GM18867 (cell line): ENCODE measurements at regions not wholly inside any gene's neighbourhood (a gene's known extent, or its start where the extent isn't known, plus 50 kb on each side); places are given as distances from the start of the nearest gene placed in this dataset.

Experiments used
- ATAC-seq: cut with Tn5 transposase; IDR thresholded peaks from one replicate; pipeline ENCODE4 v1.9.1; 2021; ENCODE audit warnings: mild to moderate bottlenecking, moderate library complexity; ENCODE audit not compliant: unreplicated experiment

DNA sequence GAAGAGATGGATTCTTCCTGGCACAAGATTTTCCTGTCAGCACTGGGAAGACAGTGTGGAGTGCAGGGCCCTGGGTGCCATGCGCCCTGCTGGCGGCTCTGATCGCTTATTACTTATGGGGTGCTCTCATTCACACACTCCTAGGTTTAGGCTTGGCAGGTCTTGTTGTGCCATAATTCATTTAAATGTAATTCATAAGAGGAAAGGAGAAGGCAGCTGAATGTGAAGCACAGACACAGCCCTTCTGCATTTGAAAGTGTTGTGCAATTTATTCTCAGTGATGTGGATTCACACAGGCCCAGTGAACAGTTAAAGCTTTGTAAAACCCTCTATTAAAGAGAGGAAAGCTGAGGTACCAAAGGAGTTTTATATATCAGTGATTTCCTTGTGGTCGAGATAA is 249.7 kb downstream of the C4orf33 start:
- no peak for ATAC-seq

DNA sequence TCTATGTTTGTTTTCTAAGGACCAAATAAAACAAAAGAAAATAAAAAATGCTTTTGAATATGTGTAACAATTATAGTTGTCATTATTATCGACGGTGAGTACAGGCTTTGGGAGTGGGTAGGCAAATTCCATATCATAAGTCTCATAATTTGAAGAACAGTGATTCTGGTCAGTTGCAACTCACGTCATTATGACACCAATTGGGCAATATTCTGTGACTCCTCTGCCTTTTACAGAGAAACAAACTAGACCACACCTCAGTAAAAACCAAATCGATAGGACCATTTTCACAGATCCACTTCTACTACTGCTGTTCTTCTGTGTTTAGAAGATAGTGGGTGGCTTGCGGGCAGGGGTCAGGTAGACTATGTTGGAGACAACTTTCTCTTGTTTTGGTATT is 250.1 kb downstream of the C4orf33 start:
- ATAC-seq: no peak

DNA sequence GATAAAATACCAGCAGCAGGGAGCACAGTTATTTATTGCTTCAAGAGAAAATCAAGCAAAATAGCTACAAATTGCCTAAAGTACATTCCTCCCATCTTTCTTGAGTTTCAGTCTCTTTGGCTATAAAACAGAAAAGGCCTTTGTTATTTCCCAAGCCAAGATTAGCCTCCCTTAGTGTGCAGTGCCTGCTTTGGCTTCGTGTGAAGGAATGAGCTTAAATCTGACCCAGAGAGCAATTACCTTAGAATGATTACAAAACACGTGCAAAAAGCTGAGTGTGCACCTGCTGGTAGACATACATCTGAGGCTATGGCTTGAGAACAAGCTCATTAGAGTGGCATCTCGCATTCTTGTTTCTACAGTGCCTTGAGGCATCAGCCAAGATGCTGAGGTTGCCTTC is 250.8 kb downstream of the C4orf33 start:
- ATAC-seq: no peak

DNA sequence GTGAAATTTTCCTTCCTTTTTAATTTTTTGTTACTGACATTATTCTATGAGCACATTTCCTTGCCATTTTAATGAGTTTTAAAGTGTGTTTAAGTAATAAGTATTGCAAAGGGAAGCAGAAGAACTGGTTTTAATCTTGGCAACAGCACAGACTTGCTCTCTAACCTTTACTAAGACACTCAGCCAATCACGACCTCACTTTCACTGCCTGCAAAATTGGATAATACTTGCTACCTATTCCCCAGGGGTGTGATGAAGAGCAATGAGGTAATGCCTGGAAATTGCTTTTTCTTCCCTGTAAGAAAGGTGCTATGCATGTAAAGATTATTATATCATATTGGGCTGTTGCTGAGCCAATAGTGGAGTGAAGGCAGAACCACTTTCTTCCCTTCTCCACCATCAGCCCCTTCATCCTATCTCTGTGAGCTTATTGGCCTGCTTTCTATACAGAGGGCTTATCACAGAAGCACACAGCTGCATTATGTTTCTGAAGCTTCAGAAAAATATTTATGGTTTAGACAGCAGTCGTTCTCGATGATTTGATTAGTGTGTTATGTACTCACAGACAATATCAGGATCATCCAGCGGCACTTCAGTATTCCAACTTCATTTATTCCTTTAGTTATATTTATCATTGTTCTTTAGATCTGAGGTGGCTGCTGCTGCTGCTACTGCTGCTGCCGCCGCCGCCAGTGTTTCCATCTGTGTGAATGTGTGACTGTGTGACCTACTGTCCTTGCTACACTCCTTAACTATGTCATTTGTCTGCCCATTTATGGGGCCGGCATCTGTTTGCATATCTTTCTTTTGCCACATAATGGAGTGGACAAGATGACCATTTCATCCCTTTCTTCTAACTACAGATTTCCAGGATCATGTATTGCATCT is 255.1 kb downstream of the C4orf33 start:
- ATAC-seq: no peak

DNA sequence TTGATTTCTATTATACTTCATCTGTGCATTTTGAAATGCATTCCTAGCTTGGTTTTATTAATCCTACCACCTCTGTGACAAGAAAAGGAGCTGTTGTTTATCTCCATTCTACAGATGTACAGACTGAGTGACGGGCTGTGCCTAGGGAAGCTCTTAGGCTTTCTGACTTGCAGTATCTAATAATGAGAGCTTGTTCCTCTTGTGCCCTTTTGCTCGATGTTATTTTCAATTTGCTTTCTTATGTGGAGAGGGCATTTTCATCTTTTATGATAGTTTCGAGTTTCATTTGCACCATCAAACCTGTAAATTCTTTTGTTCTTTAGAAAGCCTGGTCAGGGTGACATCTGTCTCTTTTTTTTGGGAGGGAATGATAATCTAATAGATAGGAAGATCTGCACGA is 256.5 kb downstream of the C4orf33 start:
- no peak for ATAC-seq

DNA sequence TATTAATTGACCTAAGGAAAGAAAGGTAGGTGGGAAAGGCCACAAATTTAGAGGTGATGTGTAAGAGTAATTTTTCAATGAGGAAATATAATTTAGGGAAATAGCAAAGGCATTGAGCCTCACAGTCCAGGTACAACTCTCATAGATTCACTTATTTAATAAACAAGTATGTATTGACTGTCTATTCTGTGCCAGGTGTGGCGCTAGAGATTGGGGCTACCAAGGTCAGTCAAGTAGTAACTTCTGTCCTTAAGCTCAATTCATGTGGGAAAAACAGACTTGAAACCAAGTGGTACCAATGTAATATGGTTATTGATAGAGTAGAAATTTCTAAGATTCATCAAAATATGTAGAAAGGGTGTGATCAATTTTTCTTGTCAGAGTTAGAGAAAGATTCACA is 257.5 kb downstream of the C4orf33 start:
- no peak for ATAC-seq

DNA sequence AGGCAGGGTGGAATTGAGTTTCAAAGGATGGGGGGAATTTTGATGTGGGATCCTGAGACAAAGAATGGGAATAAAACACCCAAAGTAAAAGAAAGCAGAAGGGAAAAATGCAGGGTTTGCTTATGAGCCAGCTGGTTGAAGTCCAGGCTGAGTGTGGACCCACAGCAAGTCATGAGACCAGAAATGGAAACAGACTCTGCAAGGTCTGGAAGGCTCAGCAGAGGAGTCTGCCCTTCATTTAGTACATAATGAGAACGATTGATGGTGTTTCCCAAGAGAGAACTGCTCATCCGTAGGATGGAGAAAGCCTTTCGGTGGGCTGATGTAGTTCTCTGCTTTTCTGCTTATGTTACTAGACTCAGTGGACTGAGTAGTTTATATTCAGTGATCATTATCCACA is 259.1 kb downstream of the C4orf33 start:
- ATAC-seq: no peak

DNA sequence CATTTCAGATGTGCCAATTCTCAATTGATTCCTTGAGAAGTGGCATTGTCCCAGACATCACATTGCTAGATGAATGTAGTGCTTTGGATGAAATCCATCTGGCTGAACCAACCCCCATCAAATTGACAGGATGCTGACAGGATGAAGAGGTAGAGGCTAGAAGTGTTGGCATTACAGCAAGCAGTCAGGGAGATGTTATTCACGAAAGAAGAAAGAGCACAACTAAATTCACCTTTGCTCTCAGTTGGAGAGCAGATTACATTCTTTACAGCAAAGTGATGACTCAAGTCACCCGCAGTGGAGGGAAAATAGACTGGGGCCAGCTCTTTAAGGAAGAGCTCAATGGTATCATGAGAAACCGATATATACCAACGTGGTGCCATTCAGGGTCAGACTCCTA is 259.6 kb downstream of the C4orf33 start:
- ATAC-seq: no peak

DNA sequence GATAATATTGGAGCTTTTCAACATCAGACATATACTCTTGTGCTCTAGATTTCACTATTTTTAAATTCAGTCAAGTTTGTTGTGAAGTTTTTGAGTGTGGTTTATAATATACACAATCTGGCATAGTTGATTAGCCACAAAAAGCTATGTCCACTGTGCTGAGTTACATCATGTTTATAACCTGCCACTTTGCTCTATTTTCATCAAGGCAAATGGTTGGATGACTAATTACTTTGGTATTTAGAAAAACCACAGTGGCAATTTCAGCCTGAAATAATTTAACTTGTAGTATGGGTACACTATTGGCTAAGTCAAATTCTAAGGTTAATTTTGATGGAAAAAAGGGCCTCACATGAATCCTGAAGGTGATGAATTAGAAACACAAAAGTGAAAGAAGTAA is 262.6 kb downstream of the C4orf33 start:
- no peak for ATAC-seq

DNA sequence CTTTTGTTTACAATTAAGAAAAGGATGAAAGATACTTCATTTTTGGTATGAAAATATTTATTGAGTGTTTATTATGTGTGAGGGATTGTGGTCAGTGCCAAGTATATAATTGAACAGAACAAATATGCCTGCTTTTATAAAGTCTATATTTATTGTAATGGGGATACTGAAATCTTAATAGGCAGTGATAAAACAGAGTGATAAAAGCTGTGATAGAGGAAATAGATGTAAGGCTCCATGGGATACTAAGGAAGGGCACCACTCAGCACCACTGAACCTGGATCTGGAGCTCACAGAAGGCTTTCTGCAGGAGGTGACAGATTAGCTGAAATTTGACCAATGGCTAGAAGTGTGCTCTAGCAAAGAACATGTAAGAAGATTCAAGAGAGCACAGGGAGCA is 263.5 kb downstream of the C4orf33 start:
- no peak for ATAC-seq

DNA sequence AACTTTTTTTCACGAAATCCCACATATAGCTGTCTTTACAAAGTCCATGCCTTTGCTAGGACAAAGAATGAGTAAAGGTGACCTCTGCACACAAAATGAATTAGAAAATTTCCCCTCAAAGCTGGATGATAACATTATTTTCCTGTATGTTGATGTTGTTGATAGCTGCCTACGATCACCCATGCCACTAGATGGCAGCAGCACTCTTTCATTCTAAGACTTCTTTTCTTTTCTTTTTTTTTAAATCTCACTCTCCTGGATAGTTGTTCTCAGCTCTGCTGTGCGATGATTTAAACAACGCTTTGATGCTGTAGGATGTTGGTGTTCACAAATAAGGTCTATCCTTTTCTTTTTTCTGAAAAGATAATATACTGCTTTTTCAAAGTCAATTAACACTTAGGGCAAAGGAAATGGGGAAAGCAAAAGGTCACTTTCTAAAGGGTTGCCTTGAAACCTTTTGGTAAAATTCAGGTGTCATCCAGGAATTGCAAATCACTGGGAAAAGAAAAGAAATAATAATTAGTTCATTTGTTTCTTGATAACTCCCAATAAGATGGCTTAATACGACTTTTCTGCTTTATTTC is 266.8 kb downstream of the C4orf33 start:
- peak; percentile 83 for ATAC-seq

DNA sequence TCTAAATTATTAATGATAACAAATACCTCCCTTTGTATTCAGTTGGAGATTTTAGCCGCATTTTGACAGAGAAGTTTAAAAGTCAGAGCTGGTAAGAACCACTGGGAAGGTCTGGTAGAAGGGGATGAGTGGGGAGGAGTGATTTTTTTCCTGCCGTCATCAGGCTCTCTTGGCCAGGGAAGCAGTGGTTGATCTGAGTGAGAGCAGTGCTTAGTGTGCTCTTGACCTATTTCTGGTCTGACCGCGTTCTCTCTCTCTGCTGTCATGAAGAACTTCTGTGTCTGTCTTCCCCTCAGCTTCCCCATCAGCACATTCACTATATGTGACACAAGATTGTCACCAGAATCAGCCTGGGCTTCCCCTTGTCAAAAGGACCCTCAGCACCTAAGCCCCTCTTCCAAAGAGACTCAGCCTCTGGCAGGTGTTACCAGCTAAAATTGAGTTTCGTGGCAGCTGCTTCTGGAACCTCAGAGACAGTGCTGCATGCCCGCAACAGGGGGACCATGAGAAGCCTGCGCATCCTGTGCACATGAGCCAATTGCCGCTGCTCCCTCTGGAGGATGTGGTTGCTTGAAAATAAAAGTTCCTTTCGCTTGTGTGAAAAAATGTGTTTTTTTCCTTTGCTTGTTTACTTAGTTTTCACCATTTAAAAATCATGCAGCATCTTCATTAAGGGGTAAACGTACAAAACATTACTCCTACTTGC is 268.9 kb downstream of the C4orf33 start:
- ATAC-seq: no peak

DNA sequence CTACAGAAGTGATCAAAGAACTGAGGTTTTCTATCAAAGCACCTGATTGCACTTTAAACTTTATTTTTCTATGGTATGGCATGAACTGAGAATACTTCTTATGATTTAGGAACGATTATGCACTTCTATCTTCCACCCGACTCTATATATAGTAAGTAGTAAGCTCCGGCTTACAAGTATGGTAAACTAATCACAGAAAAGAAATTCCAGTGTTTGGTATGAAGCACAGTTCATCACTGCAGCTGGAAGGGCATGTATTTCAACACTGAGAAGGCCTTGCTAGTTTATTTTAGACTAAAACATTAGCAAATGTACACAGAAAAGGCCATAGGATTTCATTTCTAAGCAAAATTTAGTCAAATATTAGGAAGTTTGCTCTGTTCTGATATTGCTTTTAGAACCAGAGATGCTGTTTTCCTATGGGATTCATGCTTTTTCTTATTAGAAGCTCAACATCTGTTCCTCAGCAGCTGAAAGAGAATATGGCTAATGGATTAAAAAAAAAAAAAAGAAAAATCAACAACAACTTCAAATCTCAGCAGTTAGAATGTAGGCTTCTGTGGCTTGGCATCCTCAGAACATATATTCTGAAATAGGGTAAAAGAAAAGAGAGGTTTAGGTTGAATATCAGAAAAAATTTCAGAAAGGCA is 273.5 kb downstream of the C4orf33 start:
- no peak for ATAC-seq

DNA sequence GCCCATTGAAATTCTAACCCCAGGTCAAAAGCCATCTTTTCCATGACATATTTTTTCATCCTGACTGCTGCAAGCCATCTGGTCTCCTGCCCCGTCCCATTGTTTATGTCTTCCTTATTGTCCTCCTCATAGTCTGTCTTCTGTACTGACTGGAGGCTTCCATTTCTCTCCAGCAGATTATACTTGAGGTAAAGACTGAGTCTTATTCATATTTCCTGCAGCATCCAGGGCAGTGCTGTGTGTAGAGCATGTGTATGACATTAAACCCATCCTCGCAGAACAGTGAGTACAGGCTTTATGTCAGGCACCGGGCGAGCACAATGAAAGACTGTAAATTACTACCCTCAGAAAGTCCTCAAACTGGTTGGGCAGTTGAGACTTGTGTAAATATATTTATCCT is 275.1 kb downstream of the C4orf33 start:
- ATAC-seq: no peak

DNA sequence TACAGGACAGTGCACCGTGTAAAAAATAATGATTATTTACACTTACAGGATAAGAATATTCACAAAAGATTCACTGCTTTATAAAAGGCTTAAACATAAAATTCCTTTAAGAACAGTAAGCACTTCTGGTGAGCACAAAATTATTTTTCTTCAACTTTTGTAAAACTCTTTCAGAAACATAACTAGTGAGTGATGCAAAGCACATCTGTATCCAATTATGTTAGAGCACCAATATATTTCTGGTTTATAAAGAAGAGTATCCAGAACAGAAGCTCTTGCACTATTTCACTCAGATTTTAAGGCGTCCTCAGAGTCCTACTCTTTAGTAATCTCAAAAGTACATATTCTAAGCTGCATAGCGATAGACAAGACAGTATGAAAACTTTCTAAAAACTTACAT is 276.0 kb downstream of the C4orf33 start:
- no peak for ATAC-seq

DNA sequence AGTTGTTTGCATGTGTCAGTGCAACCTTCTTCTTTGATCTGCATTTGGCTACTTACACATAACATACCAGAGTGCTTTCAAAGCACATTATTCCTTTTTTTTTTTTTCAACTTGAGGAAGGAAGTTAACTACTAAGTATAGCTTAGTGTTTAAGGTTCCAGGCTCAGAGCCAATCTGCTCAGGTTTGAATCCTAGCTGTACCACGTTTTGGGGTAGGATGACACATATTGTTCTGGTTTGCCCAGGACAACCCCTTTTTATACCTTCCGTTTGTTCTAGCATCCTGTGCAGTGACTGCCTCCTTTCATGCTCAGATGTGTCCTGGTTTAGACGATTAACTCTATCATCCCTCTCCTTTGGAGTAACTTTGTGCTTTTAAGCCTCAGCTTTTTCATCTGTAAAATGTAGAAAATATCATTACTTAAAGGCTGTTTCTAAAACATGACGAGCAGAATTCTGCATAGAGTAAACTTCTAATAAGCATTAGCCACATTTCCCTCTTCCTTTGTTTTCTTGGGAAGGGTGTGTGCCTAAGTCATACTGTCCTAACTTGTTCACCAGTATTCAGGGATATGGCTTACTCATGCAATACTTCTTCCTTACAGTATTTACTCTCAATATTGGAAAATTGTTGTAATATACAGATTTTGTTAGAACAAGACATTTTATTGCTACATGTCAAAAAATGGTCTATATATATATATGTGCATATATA is 281.3 kb downstream of the C4orf33 start:
- no peak for ATAC-seq

DNA sequence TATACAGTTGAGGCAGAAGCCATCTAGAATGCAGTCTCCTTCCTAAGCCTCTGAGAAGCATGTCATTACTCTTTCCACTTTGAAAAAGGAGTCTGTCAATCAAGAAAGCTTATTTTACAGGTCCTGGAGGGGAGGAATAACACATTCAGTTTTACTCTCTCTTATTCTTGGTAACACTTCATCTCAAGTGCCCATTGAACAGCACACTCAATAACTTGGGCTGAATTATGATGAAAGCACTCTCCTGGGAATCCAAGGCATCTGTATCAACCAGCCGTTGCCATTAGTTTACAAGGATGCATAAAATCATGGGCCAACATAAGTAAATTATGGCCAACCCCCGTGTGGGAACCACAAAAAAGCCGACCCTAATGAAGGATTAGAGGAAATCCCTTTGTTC is 282.4 kb downstream of the C4orf33 start:
- ATAC-seq: no peak

DNA sequence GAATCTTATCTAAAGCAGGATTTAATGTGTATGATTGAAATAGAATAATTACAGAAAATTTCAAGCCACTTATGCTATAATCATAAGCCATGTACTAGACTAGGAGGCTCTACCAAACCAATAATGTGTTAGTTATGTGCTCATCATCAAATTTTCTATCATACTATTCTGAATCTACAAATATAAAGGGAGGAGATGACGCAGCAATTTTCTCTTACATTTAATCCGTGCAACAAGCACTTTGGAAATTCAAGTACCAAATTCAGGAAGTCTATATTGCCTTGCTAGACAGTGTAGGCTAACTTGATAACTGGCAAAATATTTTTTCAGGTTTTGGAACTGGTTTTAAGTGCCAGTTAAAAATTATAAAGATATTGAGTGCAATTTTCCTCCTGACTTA is 283.5 kb downstream of the C4orf33 start:
- no peak for ATAC-seq

DNA sequence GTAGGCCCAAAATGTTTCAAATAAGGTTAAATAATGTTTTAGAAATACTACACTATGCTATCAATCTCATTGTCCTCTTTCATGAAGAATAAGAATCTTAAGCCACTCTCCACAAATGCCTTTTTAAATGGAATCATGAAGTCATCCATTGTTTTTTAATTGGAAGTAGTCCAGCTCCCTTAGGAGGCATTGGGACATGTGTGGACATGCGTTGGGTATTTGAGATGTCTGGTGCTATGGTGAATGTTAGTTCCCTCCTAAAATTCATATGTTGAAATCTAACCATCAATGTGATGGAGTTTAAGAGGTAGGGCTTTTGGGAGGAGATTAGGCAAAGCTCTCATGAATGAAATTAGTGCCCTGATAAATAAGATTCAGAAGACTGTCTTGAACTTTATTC is 289.0 kb downstream of the C4orf33 start:
- ATAC-seq: no peak

DNA sequence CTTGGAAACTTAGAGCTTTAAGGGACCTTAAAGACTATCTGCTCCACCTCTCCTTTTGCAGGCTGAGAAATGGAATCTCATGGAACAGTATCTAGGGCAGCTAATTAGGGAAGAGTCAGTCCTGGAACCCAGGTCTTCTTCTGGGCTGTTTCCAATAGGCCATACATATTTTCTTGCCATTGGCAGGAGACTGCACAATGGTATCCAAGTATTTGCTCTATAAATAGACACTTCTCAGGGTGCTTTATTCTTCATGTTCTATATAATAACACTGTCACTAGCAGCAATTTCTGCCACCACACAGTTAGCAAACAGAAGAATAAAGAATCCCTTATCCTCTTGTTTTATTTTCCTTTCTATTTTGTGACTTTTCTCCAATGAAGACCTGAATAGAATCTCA is 291.7 kb downstream of the C4orf33 start:
- ATAC-seq: no peak

DNA sequence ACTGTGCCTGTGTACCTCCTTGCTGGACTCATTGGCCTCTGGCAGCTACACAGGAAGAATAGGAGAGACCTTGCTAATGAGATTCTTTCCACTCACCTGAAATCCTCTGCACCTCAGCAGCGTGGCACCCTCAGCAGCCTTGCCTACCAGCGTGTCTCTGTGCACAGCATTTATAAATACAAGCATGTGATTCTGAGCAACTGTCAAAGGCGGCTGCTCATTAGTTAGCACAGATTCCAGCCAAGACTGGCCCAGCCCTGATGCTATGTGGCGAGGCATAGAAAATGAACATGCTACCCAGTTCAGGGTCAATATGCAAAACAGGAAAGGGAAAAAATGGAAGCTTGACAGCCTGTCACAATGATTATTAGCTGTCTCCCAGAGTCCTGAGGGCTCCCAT is 298.0 kb downstream of the C4orf33 start:
- no peak for ATAC-seq
